ENCODE measurements at regions not wholly inside any gene's neighbourhood (a gene's known extent, or its start where the extent isn't known, plus 50 kb on each side); places are given as distances from the start of the nearest gene placed in this dataset.

- TF ChIP-seq EZH2 (IDR thresholded peaks at IDR 0.05; ENCODE audit: borderline replicate concordance) (no peak), CTCF (IDR thresholded peaks at IDR 0.05; ENCODE audit: poor library complexity) (no peak), EZH2phosphoT487 (IDR thresholded peaks at IDR 0.05; ENCODE audit: low read depth, severe bottlenecking, unreplicated experiment) (no peak)
Observed at GRCh38 chr2:195437521-195437920, 219.5 kb upstream of the SLC39A10 start.

Measured in hepatocyte (in vitro differentiated cells).